ENCODE measurements at regions not wholly inside any gene's neighbourhood (a gene's known extent, or its start where the extent isn't known, plus 50 kb on each side); places are given as distances from the start of the nearest gene placed in this dataset.
"Not testable (repeated sequence)": the region's sequence is repeated elsewhere in the genome, so short reads cannot be mapped to it uniquely, and the experiment has no call there.

DNA sequence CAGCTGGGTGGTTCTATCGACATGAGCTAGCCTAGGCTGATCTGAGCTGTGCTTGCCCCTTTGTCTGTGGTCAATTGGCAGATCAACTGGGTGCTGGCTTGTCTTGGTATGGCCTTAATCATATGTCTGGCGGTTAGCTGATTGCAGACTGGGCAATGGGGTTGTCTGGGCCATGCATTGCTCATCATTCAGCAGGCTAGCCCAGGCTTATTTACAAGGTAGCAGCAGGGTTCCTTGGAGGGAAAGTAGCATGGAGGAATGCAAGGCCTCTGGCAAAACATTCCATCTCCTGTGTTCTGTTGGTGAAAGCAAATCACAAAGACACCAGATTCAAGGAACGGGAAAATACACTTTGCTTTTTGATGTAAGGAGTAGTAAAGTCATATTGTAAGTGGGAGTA, 84.0 kb upstream of the IVNS1ABP start:
- no peak for DNase-seq (ENCODE audit: low spot score)

DNA sequence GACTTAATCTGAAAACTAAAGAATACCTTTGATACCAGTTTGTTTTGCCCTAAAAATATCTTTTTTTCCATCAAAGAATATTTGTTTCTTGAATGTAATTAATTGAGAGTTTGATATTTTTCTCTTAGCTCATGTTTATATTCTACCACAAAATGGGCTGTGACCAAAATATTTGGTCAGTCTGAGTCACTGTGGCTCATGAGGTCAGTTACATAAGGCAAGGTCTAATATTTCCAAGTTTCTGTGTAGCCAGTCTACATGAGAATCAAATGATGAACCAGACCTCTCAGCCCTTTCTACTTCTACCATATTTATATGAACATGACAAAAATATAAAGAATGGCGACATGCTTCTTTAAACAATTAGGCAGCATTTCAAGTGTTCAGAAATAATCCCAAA, 83.0 kb upstream of the IVNS1ABP start:
- no peak for DNase-seq (ENCODE audit: low spot score)

DNA sequence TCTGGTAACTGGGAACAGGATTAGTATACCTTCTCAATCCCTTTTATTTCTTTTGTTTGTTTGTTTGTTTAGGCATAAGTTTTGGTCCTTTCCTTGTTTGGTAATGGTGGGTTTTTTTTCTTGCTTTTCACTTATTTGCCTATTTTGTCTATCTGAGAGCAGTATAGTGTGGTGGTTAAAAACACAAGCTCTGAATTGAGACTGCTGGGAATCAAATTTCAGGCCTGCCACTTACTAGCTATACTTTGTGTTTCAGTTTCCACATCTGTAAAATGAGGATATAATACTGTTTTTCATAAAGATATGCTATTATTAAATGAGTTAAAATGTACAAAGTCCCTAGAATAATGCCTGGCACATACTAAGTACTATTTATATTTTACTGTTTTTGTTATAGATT, 81.6 kb upstream of the IVNS1ABP start:
- no peak for DNase-seq (ENCODE audit: low spot score)

DNA sequence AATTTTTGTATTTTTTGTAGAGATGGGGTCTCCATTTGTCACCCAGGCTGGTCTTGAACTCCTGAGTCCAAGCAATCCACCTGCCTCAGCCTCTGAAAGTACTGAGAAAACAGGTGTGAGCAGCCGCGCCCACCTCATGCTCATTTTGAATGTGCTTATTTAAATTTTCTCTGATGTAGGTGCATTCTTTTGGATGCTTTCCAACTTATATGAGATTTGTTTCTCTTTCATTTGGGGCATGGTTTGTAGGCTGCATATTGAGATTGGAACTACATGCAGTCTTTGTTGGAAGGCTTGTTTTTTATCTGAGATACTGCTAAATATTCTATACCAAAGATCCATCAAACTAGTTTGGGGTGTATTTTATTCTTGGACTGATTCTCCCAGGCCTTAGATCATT, 81.0 kb upstream of the IVNS1ABP start:
- DNase-seq (ENCODE audit: low spot score), result no peak

DNA sequence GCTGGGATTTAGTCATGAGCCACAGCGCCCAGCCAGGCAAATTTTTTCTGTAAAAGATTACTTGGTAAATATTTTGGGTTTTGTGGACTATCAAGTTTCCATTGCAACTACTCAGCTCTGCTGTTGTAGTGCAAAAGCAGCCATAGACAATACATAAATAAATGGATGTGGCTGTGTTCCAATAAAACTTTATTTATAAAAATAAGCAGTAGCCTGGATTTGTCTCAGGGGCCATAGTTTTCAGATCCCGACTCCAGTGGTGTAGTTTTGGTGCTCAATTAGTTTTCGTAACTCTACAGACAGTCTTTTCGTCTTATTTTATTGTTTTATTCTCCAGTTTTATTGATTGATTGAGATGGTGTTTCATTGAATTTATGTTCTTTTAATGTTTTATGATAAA, 80.1 kb upstream of the IVNS1ABP start:
- no peak for DNase-seq (ENCODE audit: low spot score)

DNA sequence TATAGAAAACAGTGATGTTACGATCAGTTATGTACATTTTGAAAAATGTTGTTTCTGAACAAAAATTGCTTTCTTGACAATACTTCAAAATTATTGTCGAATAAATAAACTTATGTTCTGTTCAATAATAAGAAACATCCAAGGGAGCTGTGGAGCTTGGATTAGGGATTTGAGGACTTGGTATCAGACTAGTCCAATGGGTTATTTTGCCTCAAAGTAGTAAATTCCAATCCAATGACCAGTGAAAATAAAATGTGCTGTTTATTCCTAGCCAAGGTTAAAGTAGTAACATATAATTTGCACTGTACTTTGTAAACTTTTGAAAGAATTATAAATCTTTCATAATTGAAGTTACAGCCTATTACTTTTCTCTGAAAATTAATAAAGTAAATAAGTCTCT, 79.1 kb upstream of the IVNS1ABP start:
- DNase-seq (ENCODE audit: low spot score), result no peak

DNA sequence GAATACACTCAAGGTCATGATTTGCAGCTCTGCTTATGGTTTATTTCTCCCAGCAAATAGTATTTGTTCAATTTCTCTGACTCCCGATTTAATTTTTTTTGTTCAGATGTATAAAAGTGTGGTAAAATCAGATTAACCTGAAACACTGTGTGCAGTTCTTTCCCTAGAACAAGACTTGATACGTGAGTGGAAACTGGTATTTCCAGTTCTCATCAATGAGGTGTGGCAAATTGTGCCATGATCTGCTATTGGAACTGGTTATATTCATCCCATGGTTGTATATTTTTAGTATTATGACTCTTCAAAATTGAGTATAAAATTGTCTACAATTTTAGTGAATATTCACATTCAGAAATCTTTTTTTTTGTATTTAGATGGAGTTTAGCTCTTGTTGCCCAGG, 76.8 kb upstream of the IVNS1ABP start:
- no peak for DNase-seq (ENCODE audit: low spot score)

DNA sequence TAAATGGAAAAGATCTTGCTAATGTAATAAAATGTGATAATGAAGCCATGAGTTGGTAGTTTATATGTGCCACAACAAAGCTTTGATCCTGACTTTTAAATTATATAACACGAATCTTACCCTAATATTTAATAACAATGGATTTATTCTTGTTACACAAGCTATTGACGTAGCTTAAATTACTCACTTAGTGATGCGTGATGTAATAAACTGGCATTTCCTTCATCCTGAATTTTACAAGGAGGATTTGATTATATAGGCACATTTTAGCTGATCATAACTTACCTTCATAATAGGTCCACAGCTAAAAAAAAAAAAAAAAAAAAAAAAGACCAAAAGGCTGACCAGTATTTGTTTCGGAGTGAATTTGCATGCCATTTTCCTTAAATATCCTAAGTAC, 76.2 kb upstream of the IVNS1ABP start:
- no peak for DNase-seq (ENCODE audit: low spot score)

DNA sequence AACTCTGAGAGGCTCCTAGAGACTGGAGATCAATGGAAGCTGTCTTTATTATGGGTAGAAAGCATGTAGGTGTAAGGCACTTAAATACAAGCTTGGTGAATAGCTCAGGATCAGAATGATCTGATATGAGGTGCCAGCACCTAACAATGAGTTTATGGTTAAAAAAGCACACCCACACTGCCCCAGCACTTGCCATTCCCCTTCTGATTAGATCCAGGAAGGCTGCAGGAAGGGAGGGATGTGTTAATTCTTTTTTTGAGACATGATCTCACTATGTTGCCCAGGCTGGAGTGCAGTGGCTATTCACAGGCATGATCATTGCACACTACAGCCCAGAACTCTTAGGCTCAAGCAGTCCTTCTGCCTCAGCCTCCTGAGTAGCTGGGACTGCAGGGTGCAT, 71.8 kb upstream of the IVNS1ABP start:
- DNase-seq (ENCODE audit: low spot score), result no peak

DNA sequence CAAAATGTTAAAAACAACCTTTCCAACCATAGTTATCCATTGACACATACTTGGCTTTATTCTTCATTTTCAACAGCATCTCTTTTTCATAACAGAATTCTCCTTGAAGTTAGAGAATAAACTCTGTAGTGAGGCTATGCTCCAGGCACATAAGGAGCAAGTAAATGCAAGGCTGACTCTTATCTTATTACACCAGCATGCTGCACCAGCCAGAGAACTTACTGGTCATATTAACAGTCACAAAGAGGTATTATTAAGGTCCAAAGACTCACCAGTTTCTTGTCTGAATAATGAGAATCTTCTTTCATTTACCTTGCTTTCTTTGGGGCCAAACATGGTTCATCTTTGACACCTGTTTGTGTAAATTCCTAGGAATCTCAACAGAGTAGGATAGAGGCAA, 71.3 kb upstream of the IVNS1ABP start:
- DNase-seq (ENCODE audit: low spot score), result no peak

DNA sequence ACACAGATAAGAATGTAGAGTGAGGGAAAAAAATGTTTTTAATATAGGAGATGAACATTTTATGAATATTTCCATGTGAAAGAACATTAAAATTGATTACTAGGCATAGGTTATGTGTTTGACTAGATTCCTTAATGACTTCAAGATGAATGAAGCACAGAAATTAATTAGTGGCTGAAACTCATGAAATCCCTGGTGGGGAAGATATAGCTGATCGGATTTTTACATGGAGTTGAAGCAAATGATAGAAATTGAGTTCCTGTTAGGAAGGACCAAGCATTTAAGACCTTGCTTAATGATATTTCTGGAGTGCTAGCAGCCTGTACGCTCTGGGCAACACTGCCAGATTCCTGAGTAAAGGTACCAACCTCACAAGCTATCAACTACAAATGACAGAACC, 68.9 kb upstream of the IVNS1ABP start:
- no peak for DNase-seq (ENCODE audit: low spot score)

DNA sequence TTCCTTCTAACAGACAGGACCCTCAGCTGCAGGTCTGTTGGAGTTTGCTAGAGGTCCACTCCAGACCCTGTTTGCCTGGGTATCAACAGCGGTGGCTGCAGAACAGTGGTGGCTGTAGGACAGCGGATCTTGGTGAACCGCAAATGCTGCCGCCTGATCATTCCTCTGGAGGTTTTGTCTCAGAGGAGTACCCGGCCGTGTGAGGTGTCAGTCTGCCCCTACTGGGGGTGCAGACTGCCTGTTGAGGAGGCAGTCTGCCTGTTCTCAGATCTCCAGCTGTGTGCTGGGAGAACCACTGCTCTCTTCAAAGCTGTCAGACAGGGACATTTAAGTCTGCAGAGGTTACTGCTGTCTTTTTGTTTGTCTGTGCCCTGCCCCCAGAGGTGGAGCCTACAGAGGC, 66.8 kb upstream of the IVNS1ABP start:
- not testable (repeated sequence) for DNase-seq (ENCODE audit: low spot score)

DNA sequence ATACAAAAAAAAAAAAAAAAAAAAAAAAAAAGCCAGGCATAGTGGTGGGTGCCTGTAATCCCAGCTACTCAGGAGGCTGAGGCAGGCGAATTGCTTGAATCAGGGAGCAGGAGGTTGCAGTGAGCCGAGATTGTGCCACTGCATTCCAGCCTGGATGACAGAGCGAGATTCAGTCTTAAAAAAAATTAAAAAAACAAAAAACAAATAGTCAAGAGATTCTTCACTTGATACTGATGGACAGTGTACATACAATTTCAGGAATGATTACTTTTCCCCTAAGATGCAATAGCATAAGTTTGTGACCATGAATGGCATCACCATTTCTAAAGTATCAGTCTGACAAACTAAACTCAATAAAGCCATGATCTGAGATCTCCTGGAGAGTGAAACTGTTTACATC, 60.8 kb upstream of the IVNS1ABP start:
- no peak for DNase-seq (ENCODE audit: low spot score)

DNA sequence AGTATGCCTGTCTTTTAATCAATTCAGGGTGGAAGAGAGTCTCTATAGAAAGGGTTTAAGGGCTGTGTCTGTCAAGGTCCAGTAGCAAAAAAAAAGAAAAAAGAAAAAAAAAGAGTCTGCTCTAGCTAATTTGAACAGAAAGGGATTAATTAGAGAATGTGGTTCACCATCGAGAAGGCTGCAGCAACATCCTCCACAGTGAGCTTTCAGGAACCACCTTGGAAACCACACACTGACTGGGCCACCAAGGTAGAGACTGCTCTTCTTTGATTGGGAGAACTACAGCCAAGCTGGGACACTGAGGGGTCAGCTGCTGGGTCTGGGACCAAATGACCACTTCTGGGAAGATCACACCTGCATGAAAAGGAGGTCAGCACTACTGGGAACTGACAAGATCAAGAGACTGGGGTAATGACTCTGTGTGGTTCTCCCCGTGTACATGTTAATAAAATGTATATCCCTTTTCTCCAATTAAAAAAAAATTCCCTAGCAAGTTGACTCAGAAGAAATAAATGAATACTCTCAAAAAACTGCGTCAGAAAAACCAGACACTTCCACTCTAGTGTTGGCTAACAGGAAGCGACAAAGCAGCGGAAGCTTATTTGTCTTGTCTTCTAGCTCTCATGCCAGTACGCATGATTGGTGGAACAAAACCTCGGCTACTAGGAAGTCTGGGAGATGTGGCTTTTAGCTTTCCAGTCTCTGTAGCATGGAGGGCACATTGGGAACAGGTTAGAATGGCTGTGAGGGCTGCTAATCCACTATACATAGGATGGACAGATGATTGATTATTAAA, 60.0 kb upstream of the IVNS1ABP start:
- no peak for DNase-seq (ENCODE audit: low spot score)

DNA sequence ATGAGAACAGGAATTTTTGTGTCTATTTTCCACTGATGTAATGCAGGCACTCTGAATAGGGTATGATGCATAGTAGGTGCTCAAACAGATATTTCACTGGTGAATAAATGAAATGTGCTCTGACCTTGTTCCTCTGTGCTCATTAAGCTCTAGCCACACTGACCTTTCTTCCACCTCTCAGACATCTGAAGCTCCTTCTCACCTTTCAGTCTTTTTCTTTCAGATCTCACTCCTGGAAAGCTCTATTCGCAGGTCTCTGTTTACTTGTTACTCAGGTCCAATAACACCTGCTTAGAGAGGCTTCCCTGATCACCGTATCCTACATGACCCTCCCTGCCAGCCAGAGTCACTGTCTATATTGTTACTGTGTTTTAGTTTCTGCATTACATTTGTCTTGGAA, 59.2 kb upstream of the IVNS1ABP start:
- DNase-seq (ENCODE audit: low spot score), result no peak

DNA sequence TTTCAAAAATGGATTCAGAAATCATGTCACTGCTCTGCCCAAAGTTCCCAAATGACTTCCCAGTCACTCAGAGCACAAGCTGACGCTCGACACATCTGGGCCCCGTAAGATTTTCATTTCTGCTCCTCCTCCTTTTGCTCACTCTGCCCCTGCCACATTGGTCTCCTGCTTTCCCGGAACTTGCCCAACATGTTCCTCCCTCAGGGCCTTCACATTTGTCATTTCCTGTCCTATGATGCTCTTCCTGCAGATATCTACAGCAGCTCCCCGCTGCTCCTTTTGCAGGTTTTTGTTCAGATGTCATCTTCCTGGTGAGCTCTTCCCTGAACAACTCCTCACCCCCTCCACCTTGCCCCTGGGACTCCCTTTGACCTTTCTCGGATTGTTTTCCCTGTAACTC, 58.5 kb upstream of the IVNS1ABP start:
- DNase-seq (ENCODE audit: low spot score), result no peak

DNA sequence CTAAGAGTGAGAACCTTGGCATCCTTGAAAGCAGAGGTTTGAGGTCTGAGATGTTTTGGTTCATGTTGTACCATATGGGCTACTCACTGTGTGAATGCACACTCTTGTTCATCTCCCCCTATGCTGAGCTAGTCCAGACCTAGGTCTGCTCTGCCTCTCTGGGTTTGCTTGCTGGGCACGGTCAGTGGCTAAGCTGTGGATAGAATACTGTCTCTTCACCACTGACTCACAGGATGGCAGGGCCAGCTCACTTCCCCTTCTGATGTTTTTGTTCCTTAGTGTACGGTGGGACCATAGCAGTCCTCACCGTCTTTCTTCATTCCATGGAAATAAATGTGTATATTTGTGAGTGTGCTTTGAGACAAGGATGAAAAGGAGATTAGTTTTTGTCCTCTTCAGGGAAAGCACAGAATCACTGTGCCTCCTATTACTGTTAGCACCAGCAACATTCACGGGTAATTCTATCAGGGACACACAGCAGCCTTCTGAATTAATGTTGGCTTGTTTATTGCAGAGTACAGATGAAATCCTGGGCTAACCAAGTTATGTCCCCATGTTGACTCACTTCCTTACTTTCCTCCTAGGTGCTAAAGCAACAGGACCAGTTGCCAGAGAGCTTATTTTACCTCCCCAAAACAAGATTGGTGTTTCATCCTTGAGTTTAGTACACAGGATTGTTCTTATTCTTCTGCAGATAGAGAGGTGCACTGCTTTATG, 56.9 kb upstream of the IVNS1ABP start:
- no peak for DNase-seq (ENCODE audit: low spot score)

DNA sequence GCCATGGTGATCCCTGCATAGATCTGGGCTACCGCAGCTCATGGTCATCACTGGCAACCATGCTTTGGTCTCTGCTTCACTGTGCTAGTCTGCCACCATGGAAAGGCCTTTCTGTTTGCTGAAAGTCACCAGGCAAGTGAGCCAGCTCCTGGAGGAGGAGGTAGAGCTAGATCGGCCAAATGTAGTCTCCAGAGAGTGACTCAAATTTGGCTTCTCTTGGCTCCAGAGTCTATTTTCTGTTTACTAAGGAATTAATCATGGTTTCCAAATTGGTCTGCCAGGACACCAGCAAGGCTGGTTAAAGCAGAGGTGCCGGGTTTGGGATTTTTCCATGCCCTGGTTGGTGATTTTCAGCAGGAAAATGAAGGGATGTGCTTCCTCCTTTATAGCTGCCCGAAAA, 52.7 kb upstream of the IVNS1ABP start:
- DNase-seq (ENCODE audit: low spot score), result no peak

DNA sequence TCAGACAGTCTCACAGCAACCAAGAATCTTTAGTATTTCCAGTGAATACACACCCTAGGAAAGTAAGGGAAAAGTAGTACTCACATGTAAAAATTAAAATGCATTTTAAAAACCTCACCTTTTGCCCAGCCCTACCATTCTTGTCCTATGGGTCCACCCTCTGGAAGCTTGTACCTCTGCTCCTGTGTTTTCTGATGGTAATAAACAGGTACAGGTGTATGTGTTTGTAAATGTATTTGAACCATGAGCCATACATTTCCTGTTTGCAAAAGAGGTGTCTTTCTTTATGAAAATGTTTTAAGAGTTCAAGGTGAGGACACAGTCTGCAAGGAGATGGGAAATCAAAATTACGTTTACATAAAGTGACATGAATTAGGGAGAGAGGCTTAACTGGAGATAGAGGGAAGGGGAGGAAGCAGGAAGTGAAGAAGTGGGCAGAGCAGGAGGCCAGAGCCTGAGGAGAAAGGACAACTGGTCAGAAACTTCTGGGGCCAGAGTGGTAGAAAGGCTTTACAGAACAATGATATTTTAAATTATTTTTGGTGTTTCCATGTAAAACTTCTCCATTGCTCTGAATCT, 52.0 kb upstream of the IVNS1ABP start:
- no peak for DNase-seq (ENCODE audit: low spot score)

DNA sequence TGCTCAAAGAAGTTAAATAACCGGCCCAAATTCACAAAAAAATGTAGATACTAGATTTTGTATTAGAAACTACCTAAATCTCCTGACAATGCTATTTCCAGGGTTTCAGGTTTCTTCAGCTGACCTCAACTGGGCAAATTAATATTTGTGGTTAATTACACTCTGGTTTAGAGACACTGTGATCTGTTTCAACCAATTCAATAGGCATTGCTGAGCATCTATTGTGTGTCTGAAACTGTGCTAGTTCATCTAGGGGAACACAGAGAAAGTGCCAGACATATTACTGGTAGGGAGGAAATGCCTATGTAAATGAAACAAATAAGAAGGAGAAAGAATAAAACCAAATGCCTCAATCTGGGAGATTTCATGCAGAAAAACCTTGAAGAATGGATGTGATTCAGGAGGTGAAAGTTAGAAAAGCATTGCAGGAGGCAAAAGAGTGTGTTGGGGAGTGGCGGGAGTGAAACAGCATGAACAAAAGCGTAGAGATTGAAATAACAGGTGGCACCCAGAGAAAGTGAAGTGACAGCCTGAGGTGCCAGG, 51.3 kb upstream of the IVNS1ABP start:
- DNase-seq (ENCODE audit: low spot score), result no peak

DNA sequence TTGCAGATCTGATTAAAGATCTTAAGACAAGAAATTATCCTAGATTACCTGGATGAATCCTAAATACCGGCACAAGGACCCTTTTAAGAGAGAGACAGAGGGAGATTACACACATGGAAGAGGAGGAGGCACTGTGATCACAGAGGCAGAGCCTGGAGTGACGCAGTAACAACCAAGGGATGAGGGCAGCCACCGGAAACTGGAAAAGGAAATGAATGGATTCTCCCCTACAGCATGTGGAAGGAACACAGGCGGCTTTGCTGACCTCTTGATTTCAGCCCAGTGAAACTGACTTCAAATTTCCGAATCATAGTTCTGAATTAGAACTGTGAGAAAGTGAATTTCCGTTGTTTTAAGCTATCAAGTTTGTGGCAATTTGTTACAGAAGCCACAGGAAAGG, 50.2 kb upstream of the IVNS1ABP start:
- DNase-seq (ENCODE audit: low spot score), result no peak
